ENCODE measurements at regions not wholly inside any gene's neighbourhood (a gene's known extent, or its start where the extent isn't known, plus 50 kb on each side); places are given as distances from the start of the nearest gene placed in this dataset.

- TF ChIP-seq ELF4 (IDR thresholded peaks at IDR 0.05) (no peak), BHLHE40 (IDR thresholded peaks at IDR 0.05; ENCODE audit: borderline replicate concordance) (no peak), SUZ12 (IDR thresholded peaks at IDR 0.05) (no peak), NFRKB (IDR thresholded peaks at IDR 0.05) (no peak), HDGF (IDR thresholded peaks at IDR 0.05; ENCODE audit: borderline replicate concordance) (no peak), FOXA1 (IDR thresholded peaks at IDR 0.05) (no peak), CTBP1 (IDR thresholded peaks at IDR 0.05; ENCODE audit: borderline replicate concordance) (no peak), FOXM1 (IDR thresholded peaks at IDR 0.05; ENCODE audit: borderline replicate concordance) (no peak), SP1 (IDR thresholded peaks at IDR 0.05) (no peak), LEF1 (IDR thresholded peaks at IDR 0.05; ENCODE audit: borderline replicate concordance) (no peak), FOXK2 (IDR thresholded peaks at IDR 0.05) (no peak), TARDBP (IDR thresholded peaks at IDR 0.05) (no peak), ARNT (IDR thresholded peaks at IDR 0.05) (no peak), L3MBTL2 (conservative IDR thresholded peaks at IDR 0.05) (no peak), ZNF384 (IDR thresholded peaks at IDR 0.05) (no peak), PKNOX1 (IDR thresholded peaks at IDR 0.05) (no peak)
- ChIA-PET CTCF (no interaction called here), POLR2A (no interaction called here)
- no peak for DNase-seq (ENCODE audit: extremely low spot score)
These were observed 187.5 kb upstream of the SDK2 start for GRCh38 chr17:73831699-73832098.

- POLR2A ChIA-PET = no interaction called here
These were observed 189.7 kb upstream of the SDK2 start for GRCh38 chr17:73833775-73834488.

GRCh38 chr17:73834684-73835343, 190.6 kb upstream of the SDK2 start:
- ChIA-PET CTCF (no interaction called here), POLR2A (no interaction called here)
- no peak for DNase-seq (ENCODE audit: extremely low spot score)
- TF ChIP-seq L3MBTL2 (conservative IDR thresholded peaks at IDR 0.05) (no peak), HDGF (IDR thresholded peaks at IDR 0.05; ENCODE audit: borderline replicate concordance) (no peak), NFRKB (IDR thresholded peaks at IDR 0.05) (no peak), CTBP1 (IDR thresholded peaks at IDR 0.05; ENCODE audit: borderline replicate concordance) (no peak), SUZ12 (IDR thresholded peaks at IDR 0.05) (no peak), ARNT (IDR thresholded peaks at IDR 0.05) (no peak), ZNF384 (IDR thresholded peaks at IDR 0.05) (no peak), FOXA1 (IDR thresholded peaks at IDR 0.05) (no peak), LEF1 (IDR thresholded peaks at IDR 0.05; ENCODE audit: borderline replicate concordance) (no peak), ELF4 (IDR thresholded peaks at IDR 0.05) (no peak), TARDBP (IDR thresholded peaks at IDR 0.05) (no peak), BHLHE40 (IDR thresholded peaks at IDR 0.05; ENCODE audit: borderline replicate concordance) (no peak), SP1 (IDR thresholded peaks at IDR 0.05) (no peak)

More at GRCh38 chr17:73833775-73834488, 189.7 kb upstream of the SDK2 start:
- CTCF ChIA-PET = no interaction called here
- TF ChIP-seq HDGF (IDR thresholded peaks at IDR 0.05; ENCODE audit: borderline replicate concordance) (no peak), PKNOX1 (IDR thresholded peaks at IDR 0.05) (no peak), ARNT (IDR thresholded peaks at IDR 0.05) (no peak), BHLHE40 (IDR thresholded peaks at IDR 0.05; ENCODE audit: borderline replicate concordance) (no peak), TARDBP (IDR thresholded peaks at IDR 0.05) (no peak), ZNF384 (IDR thresholded peaks at IDR 0.05) (no peak), L3MBTL2 (conservative IDR thresholded peaks at IDR 0.05) (no peak), LEF1 (IDR thresholded peaks at IDR 0.05; ENCODE audit: borderline replicate concordance) (no peak), FOXA1 (IDR thresholded peaks at IDR 0.05) (no peak), FOXK2 (IDR thresholded peaks at IDR 0.05) (no peak), CTBP1 (IDR thresholded peaks at IDR 0.05; ENCODE audit: borderline replicate concordance) (no peak), SUZ12 (IDR thresholded peaks at IDR 0.05) (no peak), NFRKB (IDR thresholded peaks at IDR 0.05) (no peak)
- no peak for DNase-seq (ENCODE audit: extremely low spot score)

- DNase-seq (ENCODE audit: extremely low spot score) = no peak
- POLR2A ChIA-PET = no interaction called here
- CTCF ChIA-PET = no interaction called here
- TF ChIP-seq CTBP1 (IDR thresholded peaks at IDR 0.05; ENCODE audit: borderline replicate concordance) (no peak), LEF1 (IDR thresholded peaks at IDR 0.05; ENCODE audit: borderline replicate concordance) (no peak), ARNT (IDR thresholded peaks at IDR 0.05) (no peak), NFRKB (IDR thresholded peaks at IDR 0.05) (no peak), HDGF (IDR thresholded peaks at IDR 0.05; ENCODE audit: borderline replicate concordance) (no peak), TARDBP (IDR thresholded peaks at IDR 0.05) (no peak), ZNF384 (IDR thresholded peaks at IDR 0.05) (no peak), FOXA1 (IDR thresholded peaks at IDR 0.05) (no peak), SP1 (IDR thresholded peaks at IDR 0.05) (no peak), PKNOX1 (IDR thresholded peaks at IDR 0.05) (no peak), ELF4 (IDR thresholded peaks at IDR 0.05) (no peak), FOXM1 (IDR thresholded peaks at IDR 0.05; ENCODE audit: borderline replicate concordance) (no peak), L3MBTL2 (conservative IDR thresholded peaks at IDR 0.05) (no peak), BHLHE40 (IDR thresholded peaks at IDR 0.05; ENCODE audit: borderline replicate concordance) (no peak)
These were observed 191.4 kb upstream of the SDK2 start for GRCh38 chr17:73835605-73836004.

- no peak for DNase-seq (ENCODE audit: extremely low spot score)
- ChIA-PET CTCF (interaction anchor here (0.6 kb wide), 1 partner anchor 34 kb away, joined by 3 read pairs; no protein-coding TSS in a partner anchor), POLR2A (no interaction called here)
- no peak for TF ChIP-seq ELF4 (IDR thresholded peaks at IDR 0.05)
- no peak for TF ChIP-seq TARDBP (IDR thresholded peaks at IDR 0.05)
- TF ChIP-seq FOXK2 (IDR thresholded peaks at IDR 0.05) = no peak
- no peak for TF ChIP-seq SP1 (IDR thresholded peaks at IDR 0.05)
These were observed 194.6 kb upstream of the SDK2 start for GRCh38 chr17:73838815-73839214.

Data from HEK293T (cell line).